ENCODE measurements at regions not wholly inside any gene's neighbourhood (a gene's known extent, or its start where the extent isn't known, plus 50 kb on each side); places are given as distances from the start of the nearest gene placed in this dataset.

DNA sequence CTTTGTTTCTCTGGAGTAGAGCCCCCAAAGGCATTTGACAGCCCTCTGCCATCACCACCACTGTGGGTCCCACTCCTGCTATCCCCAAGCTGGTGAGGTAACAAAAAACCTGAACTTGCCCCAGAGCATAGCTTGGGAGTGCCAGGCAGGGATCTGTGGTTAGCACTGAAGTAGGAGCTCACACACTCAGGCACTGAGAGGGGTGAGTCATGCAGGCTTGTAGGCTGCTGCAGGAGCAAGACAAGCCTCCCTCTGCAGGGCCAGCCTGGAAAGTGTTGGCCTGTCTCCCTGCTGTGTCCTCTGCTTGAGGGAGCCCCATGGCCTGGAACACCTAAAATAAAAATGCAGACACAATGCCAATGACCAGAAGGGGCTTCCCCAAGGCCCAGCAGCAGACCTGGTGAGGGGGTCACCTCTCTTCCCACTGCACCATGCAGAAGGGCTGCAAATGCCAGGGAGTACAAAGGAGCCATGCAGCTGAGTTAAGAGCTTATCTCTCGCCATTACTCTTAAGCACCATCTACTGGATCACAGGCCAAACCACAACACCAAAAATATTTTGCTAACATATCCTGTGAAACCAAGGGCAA is 108.9 kb upstream of the POGK start:
- Histone ChIP-seq H3K36me3 (ENCODE audit: insufficient read depth, low read length) (no peaks in the 10 kb centered on the region), H3K9ac (ENCODE audit: low read length) (no peak overlapping the region), H3K27me3 (ENCODE audit: insufficient read depth, low read length) (no peaks in the 10 kb centered on the region), H4K20me1 (ENCODE audit: insufficient read depth, low read length) (no peaks in the 10 kb centered on the region), H3K27ac (ENCODE audit: low read depth, low read length) (no peak overlapping the region), H2AFZ (ENCODE audit: low read depth, low read length) (no peak overlapping the region), H3K9me3 (ENCODE audit: insufficient read depth, low read depth, low read length) (peaks cover 3% of the 10 kb centered on the region), H3K4me3 (ENCODE audit: insufficient read depth, low read depth, low read length) (no peak overlapping the region), H3K4me1 (ENCODE audit: insufficient read depth, low read length) (no peaks in the 10 kb centered on the region), H3K79me2 (ENCODE audit: insufficient read depth, low read length) (no peaks in the 10 kb centered on the region), H3K4me2 (ENCODE audit: low read length) (no peak overlapping the region)
- no peak for TF ChIP-seq EZH2 (IDR thresholded peaks at IDR 0.05; ENCODE audit: insufficient read depth, low read length)
- TF ChIP-seq, protein P1, sequence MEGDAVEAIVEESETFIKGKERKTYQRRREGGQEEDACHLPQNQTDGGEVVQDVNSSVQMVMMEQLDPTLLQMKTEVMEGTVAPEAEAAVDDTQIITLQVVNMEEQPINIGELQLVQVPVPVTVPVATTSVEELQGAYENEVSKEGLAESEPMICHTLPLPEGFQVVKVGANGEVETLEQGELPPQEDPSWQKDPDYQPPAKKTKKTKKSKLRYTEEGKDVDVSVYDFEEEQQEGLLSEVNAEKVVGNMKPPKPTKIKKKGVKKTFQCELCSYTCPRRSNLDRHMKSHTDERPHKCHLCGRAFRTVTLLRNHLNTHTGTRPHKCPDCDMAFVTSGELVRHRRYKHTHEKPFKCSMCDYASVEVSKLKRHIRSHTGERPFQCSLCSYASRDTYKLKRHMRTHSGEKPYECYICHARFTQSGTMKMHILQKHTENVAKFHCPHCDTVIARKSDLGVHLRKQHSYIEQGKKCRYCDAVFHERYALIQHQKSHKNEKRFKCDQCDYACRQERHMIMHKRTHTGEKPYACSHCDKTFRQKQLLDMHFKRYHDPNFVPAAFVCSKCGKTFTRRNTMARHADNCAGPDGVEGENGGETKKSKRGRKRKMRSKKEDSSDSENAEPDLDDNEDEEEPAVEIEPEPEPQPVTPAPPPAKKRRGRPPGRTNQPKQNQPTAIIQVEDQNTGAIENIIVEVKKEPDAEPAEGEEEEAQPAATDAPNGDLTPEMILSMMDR (IDR thresholded peaks at IDR 0.05; ENCODE audit: insufficient read depth, low read depth, low read length) = no peak
- peak overlapping the region; percentile 21 for H3K27ac Mint-ChIP-seq (ENCODE audit: unreplicated experiment)
- peaks cover 8% of the 10 kb centered on the region for H3K4me1 Mint-ChIP-seq (ENCODE audit: low read depth, unreplicated experiment)
- peaks cover 8% of the 10 kb centered on the region for H3K9me3 Mint-ChIP-seq (ENCODE audit: unreplicated experiment)
- H3K4me3 Mint-ChIP-seq (ENCODE audit: unreplicated experiment) = no peak overlapping the region
- H3K36me3 Mint-ChIP-seq (ENCODE audit: low read depth, unreplicated experiment) = no peaks in the 10 kb centered on the region
- no peaks in the 10 kb centered on the region for H3K27me3 Mint-ChIP-seq (ENCODE audit: low read depth, unreplicated experiment)
- peak; percentile 7 for DNase-seq (ENCODE audit: low read depth)
- no peak for FAIRE-seq

- H3K27me3 Mint-ChIP-seq (ENCODE audit: low read depth, unreplicated experiment) = no peaks in the 10 kb centered on the region
- H3K4me3 ChIP-seq (ENCODE audit: insufficient read depth, low read depth, low read length) = no peak overlapping the region
- H3K36me3 Mint-ChIP-seq (ENCODE audit: low read depth, unreplicated experiment) = no peaks in the 10 kb centered on the region
- H3K27ac Mint-ChIP-seq (ENCODE audit: unreplicated experiment) = no peak overlapping the region
- DNase-seq (ENCODE audit: low read depth) = no peak
- H3K79me2 ChIP-seq (ENCODE audit: insufficient read depth, low read length) = no peaks in the 10 kb centered on the region
- no peak overlapping the region for H3K9ac ChIP-seq (ENCODE audit: low read length)
- H3K27ac ChIP-seq (ENCODE audit: low read depth, low read length) = no peak overlapping the region
- H3K4me3 Mint-ChIP-seq (ENCODE audit: unreplicated experiment) = no peak overlapping the region
- TF ChIP-seq EZH2 (IDR thresholded peaks at IDR 0.05; ENCODE audit: insufficient read depth, low read length) = no peak
- TF ChIP-seq, protein P1 (IDR thresholded peaks at IDR 0.05; ENCODE audit: insufficient read depth, low read depth, low read length) = no peak
- H3K9me3 ChIP-seq (ENCODE audit: insufficient read depth, low read depth, low read length) = no peaks in the 10 kb centered on the region
- H3K4me2 ChIP-seq (ENCODE audit: low read length) = no peak overlapping the region
- H3K36me3 ChIP-seq (ENCODE audit: insufficient read depth, low read length) = no peaks in the 10 kb centered on the region
- no peaks in the 10 kb centered on the region for H4K20me1 ChIP-seq (ENCODE audit: insufficient read depth, low read length)
- H3K4me1 ChIP-seq (ENCODE audit: insufficient read depth, low read length) = no peaks in the 10 kb centered on the region
- H2AFZ ChIP-seq (ENCODE audit: low read depth, low read length) = no peak overlapping the region
- no peaks in the 10 kb centered on the region for H3K4me1 Mint-ChIP-seq (ENCODE audit: low read depth, unreplicated experiment)
- H3K9me3 Mint-ChIP-seq (ENCODE audit: unreplicated experiment) = peaks cover under 1% of the 10 kb centered on the region
- no peak for FAIRE-seq
- no peaks in the 10 kb centered on the region for H3K27me3 ChIP-seq (ENCODE audit: insufficient read depth, low read length)
These were observed 101.1 kb upstream of the POGK start for GRCh38 chr1:166738140-166738539.

- H3K36me3 ChIP-seq (ENCODE audit: insufficient read depth, low read length) = no peaks in the 10 kb centered on the region
- H3K4me2 ChIP-seq (ENCODE audit: low read length) = no peak overlapping the region
- H2AFZ ChIP-seq (ENCODE audit: low read depth, low read length) = no peak overlapping the region
- no peaks in the 10 kb centered on the region for H4K20me1 ChIP-seq (ENCODE audit: insufficient read depth, low read length)
- H3K4me3 ChIP-seq (ENCODE audit: insufficient read depth, low read depth, low read length) = no peak overlapping the region
- H3K27ac ChIP-seq (ENCODE audit: low read depth, low read length) = no peak overlapping the region
- Mint-ChIP-seq H3K36me3 (ENCODE audit: low read depth, unreplicated experiment) (no peaks in the 10 kb centered on the region), H3K4me3 (ENCODE audit: unreplicated experiment) (no peak overlapping the region), H3K9me3 (ENCODE audit: unreplicated experiment) (no peaks in the 10 kb centered on the region), H3K4me1 (ENCODE audit: low read depth, unreplicated experiment) (no peaks in the 10 kb centered on the region), H3K27ac (ENCODE audit: unreplicated experiment) (no peak overlapping the region), H3K27me3 (ENCODE audit: low read depth, unreplicated experiment) (no peaks in the 10 kb centered on the region)
- TF ChIP-seq, protein P1 (IDR thresholded peaks at IDR 0.05; ENCODE audit: insufficient read depth, low read depth, low read length) = no peak
- no peaks in the 10 kb centered on the region for H3K9me3 ChIP-seq (ENCODE audit: insufficient read depth, low read depth, low read length)
- no peak for DNase-seq (ENCODE audit: low read depth)
- FAIRE-seq = no peak
- no peaks in the 10 kb centered on the region for H3K27me3 ChIP-seq (ENCODE audit: insufficient read depth, low read length)
- no peaks in the 10 kb centered on the region for H3K79me2 ChIP-seq (ENCODE audit: insufficient read depth, low read length)
- no peaks in the 10 kb centered on the region for H3K4me1 ChIP-seq (ENCODE audit: insufficient read depth, low read length)
- H3K9ac ChIP-seq (ENCODE audit: low read length) = no peak overlapping the region
These were observed 100.4 kb upstream of the POGK start for GRCh38 chr1:166738873-166739272.
